Glutamatergic neuron (in vitro differentiated cells): ENCODE measurements at regions not wholly inside any gene's neighbourhood (a gene's known extent, or its start where the extent isn't known, plus 50 kb on each side); places are given as distances from the start of the nearest gene placed in this dataset.

Experiments
- DNase-seq: peaks from one replicate; pipeline ENCODE4 v3.0.0; 2022
- H3K27ac Mint-ChIP-seq: one replicate; pipeline ENCODE4 v1.8.0; 2020; ENCODE audit warnings: mild to moderate bottlenecking, mixed read lengths, inconsistent platforms; ENCODE audit not compliant: unreplicated experiment
- H3K27me3 Mint-ChIP-seq: one replicate; pipeline ENCODE4 v1.8.0; 2020; ENCODE audit warnings: mild to moderate bottlenecking, moderate library complexity, mixed read lengths, inconsistent platforms; ENCODE audit not compliant: unreplicated experiment
- H3K36me3 Mint-ChIP-seq: one replicate; pipeline ENCODE4 v1.8.0; 2020; ENCODE audit warnings: mild to moderate bottlenecking, mixed read lengths, inconsistent platforms; ENCODE audit not compliant: unreplicated experiment
- H3K4me1 Mint-ChIP-seq: one replicate; pipeline ENCODE4 v1.8.0; 2020; ENCODE audit warnings: mild to moderate bottlenecking, low read depth, mixed read lengths, inconsistent platforms; ENCODE audit not compliant: unreplicated experiment
- H3K4me3 Mint-ChIP-seq: one replicate; pipeline ENCODE4 v1.8.0; 2020; ENCODE audit warnings: mild to moderate bottlenecking, mixed read lengths, inconsistent platforms; ENCODE audit not compliant: unreplicated experiment
- H3K9me3 Mint-ChIP-seq: one replicate; pipeline ENCODE4 v1.8.0; 2020; ENCODE audit warnings: mild to moderate bottlenecking, moderate library complexity, mixed read lengths, inconsistent platforms; ENCODE audit not compliant: unreplicated experiment
- CTCF ChIP-seq: fragments of 200-600 bp; sonication (generic); IDR thresholded peaks from one replicate; pipeline ENCODE4 v1.5.0; 2021; ENCODE audit not compliant: partially characterized antibody, unreplicated experiment

GRCh38 chr16:73713251-73713650, 583.4 kb upstream of the PSMD7 start:
- Mint-ChIP-seq H3K27ac (no peak overlapping the region), H3K9me3 (peaks cover 4% of the 10 kb centered on the region), H3K4me3 (no peak overlapping the region), H3K4me1 (peaks cover 56% of the 10 kb centered on the region), H3K36me3 (no peaks in the 10 kb centered on the region), H3K27me3 (peaks cover 3% of the 10 kb centered on the region)
- no peak for TF ChIP-seq CTCF
- no peak for DNase-seq

- H3K27me3 Mint-ChIP-seq, result peaks cover 3% of the 10 kb centered on the region
- no peak overlapping the region for H3K27ac Mint-ChIP-seq
- H3K36me3 Mint-ChIP-seq, result no peaks in the 10 kb centered on the region
- H3K4me1 Mint-ChIP-seq, result peaks cover 43% of the 10 kb centered on the region
- H3K4me3 Mint-ChIP-seq, result no peak overlapping the region
- H3K9me3 Mint-ChIP-seq, result peaks cover 4% of the 10 kb centered on the region
- no peak for TF ChIP-seq CTCF
- DNase-seq, result no peak
These were observed 585.1 kb upstream of the PSMD7 start for GRCh38 chr16:73711406-73712080.

- Mint-ChIP-seq H3K4me3 (no peak overlapping the region), H3K36me3 (peaks cover 3% of the 10 kb centered on the region), H3K4me1 (peaks cover 36% of the 10 kb centered on the region), H3K27me3 (peaks cover 3% of the 10 kb centered on the region), H3K27ac (peak overlapping the region; percentile 9), H3K9me3 (peaks cover 4% of the 10 kb centered on the region)
- TF ChIP-seq CTCF, result no peak
- peak; percentile 28 for DNase-seq
These were observed 586.1 kb upstream of the PSMD7 start for GRCh38 chr16:73710526-73710925.

- H3K27ac Mint-ChIP-seq, result no peak overlapping the region
- no peak overlapping the region for H3K4me3 Mint-ChIP-seq
- no peaks in the 10 kb centered on the region for H3K27me3 Mint-ChIP-seq
- H3K4me1 Mint-ChIP-seq, result peaks cover 13% of the 10 kb centered on the region
- H3K9me3 Mint-ChIP-seq, result no peaks in the 10 kb centered on the region
- peaks cover 4% of the 10 kb centered on the region for H3K36me3 Mint-ChIP-seq
- TF ChIP-seq CTCF, result no peak
- DNase-seq, result no peak
These were observed 588.8 kb upstream of the PSMD7 start for GRCh38 chr16:73707863-73708262.

- Mint-ChIP-seq H3K4me3 (no peak overlapping the region), H3K27me3 (no peaks in the 10 kb centered on the region), H3K9me3 (no peaks in the 10 kb centered on the region), H3K4me1 (no peaks in the 10 kb centered on the region), H3K36me3 (peaks cover 4% of the 10 kb centered on the region), H3K27ac (no peak overlapping the region)
- no peak for TF ChIP-seq CTCF
- no peak for DNase-seq
These were observed 592.7 kb upstream of the PSMD7 start for GRCh38 chr16:73703891-73704290.
